ENCODE measurements at regions not wholly inside any gene's neighbourhood (a gene's known extent, or its start where the extent isn't known, plus 50 kb on each side); places are given as distances from the start of the nearest gene placed in this dataset.

- no peak for TF ChIP-seq CTCF (IDR thresholded peaks at IDR 0.05; ENCODE audit: insufficient read depth, low read length, severe bottlenecking)
- H3K4me3 ChIP-seq (ENCODE audit: low read depth, low read length) = no peak overlapping the region
Observed at GRCh38 chr1:184825571-184825970, 70.9 kb upstream of the EDEM3 start.

GRCh38 chr1:184824691-184825323 is 70.1 kb upstream of the EDEM3 start:
- peaks cover 16% of the 10 kb centered on the region for H3K36me3 ChIP-seq (ENCODE audit: control insufficient read depth, insufficient read depth, low read length)
- FAIRE-seq = no peak
- no peaks in the 10 kb centered on the region for H3K27me3 ChIP-seq (ENCODE audit: control insufficient read depth, insufficient read depth, low read length)
- H3K4me3 ChIP-seq (ENCODE audit: low read depth, low read length) = no peak overlapping the region
- DNase-seq (ENCODE audit: low read depth) = no peak
- no peak for TF ChIP-seq CTCF (IDR thresholded peaks at IDR 0.05; ENCODE audit: insufficient read depth, low read length, severe bottlenecking)

More at GRCh38 chr1:184825571-184825970, 70.9 kb upstream of the EDEM3 start:
- Histone ChIP-seq H3K36me3 (ENCODE audit: control insufficient read depth, insufficient read depth, low read length) (peaks cover 16% of the 10 kb centered on the region), H3K27me3 (ENCODE audit: control insufficient read depth, insufficient read depth, low read length) (no peaks in the 10 kb centered on the region)
- DNase-seq (ENCODE audit: low read depth) (no peak), FAIRE-seq (no peak)

DNA sequence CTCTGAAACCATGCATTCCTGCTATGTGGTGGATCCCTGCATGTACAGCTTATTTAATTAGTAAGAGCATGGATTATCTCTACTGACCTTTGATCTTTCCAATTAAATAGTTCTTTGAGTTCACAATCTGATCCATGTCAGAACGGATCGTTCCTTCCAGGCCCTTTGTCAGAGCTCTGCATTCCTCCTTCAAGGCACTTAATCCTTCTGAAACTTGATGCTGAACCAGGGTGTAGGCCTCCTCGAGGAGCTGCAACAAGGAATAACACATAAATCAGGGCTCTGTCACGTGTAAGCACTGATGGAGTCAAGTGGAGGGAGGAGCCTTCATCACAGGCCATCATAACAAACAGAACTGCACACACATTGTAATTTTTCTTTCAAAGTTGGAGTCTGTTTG is 68.4 kb upstream of the EDEM3 start:
- peaks cover 20% of the 10 kb centered on the region for H3K36me3 ChIP-seq (ENCODE audit: control insufficient read depth, insufficient read depth, low read length)
- DNase-seq (ENCODE audit: low read depth) = no peak
- no peak for FAIRE-seq
- no peaks in the 10 kb centered on the region for H3K27me3 ChIP-seq (ENCODE audit: control insufficient read depth, insufficient read depth, low read length)
- H3K4me3 ChIP-seq (ENCODE audit: low read depth, low read length) = no peak overlapping the region
- TF ChIP-seq CTCF (IDR thresholded peaks at IDR 0.05; ENCODE audit: insufficient read depth, low read length, severe bottlenecking) = no peak

- DNase-seq (ENCODE audit: low read depth) = no peak
- no peak for FAIRE-seq
- TF ChIP-seq CTCF (IDR thresholded peaks at IDR 0.05; ENCODE audit: insufficient read depth, low read length, severe bottlenecking) = no peak
- H3K36me3 ChIP-seq (ENCODE audit: control insufficient read depth, insufficient read depth, low read length) = peaks cover 21% of the 10 kb centered on the region
- no peak overlapping the region for H3K4me3 ChIP-seq (ENCODE audit: low read depth, low read length)
- no peaks in the 10 kb centered on the region for H3K27me3 ChIP-seq (ENCODE audit: control insufficient read depth, insufficient read depth, low read length)
Observed at GRCh38 chr1:184822267-184822666, 67.6 kb upstream of the EDEM3 start.

GRCh38 chr1:184821658-184822057 is 67.0 kb upstream of the EDEM3 start:
- Histone ChIP-seq H3K27me3 (ENCODE audit: control insufficient read depth, insufficient read depth, low read length) (no peaks in the 10 kb centered on the region), H3K36me3 (ENCODE audit: control insufficient read depth, insufficient read depth, low read length) (peaks cover 21% of the 10 kb centered on the region), H3K4me3 (ENCODE audit: low read depth, low read length) (no peak overlapping the region)
- TF ChIP-seq CTCF (IDR thresholded peaks at IDR 0.05; ENCODE audit: insufficient read depth, low read length, severe bottlenecking) = no peak
- DNase-seq (ENCODE audit: low read depth) (no peak), FAIRE-seq (no peak)

- H3K4me3 ChIP-seq (ENCODE audit: low read depth, low read length) = no peak overlapping the region
- no peaks in the 10 kb centered on the region for H3K27me3 ChIP-seq (ENCODE audit: control insufficient read depth, insufficient read depth, low read length)
- FAIRE-seq = no peak
- peaks cover 21% of the 10 kb centered on the region for H3K36me3 ChIP-seq (ENCODE audit: control insufficient read depth, insufficient read depth, low read length)
- no peak for TF ChIP-seq CTCF (IDR thresholded peaks at IDR 0.05; ENCODE audit: insufficient read depth, low read length, severe bottlenecking)
- DNase-seq (ENCODE audit: low read depth) = no peak
Observed at GRCh38 chr1:184820956-184821355, 66.3 kb upstream of the EDEM3 start.

Data from bronchial epithelial cell (primary cell).